ENCODE measurements at regions not wholly inside any gene's neighbourhood (a gene's known extent, or its start where the extent isn't known, plus 50 kb on each side); places are given as distances from the start of the nearest gene placed in this dataset.
"Not testable (repeated sequence)": the region's sequence is repeated elsewhere in the genome, so short reads cannot be mapped to it uniquely, and the experiment has no call there.

GRCh38 chr4:188735082-188735481 is 595.8 kb downstream of the TRIML1 start:
- no peak for DNase-seq (ENCODE audit: low spot score)

DNA sequence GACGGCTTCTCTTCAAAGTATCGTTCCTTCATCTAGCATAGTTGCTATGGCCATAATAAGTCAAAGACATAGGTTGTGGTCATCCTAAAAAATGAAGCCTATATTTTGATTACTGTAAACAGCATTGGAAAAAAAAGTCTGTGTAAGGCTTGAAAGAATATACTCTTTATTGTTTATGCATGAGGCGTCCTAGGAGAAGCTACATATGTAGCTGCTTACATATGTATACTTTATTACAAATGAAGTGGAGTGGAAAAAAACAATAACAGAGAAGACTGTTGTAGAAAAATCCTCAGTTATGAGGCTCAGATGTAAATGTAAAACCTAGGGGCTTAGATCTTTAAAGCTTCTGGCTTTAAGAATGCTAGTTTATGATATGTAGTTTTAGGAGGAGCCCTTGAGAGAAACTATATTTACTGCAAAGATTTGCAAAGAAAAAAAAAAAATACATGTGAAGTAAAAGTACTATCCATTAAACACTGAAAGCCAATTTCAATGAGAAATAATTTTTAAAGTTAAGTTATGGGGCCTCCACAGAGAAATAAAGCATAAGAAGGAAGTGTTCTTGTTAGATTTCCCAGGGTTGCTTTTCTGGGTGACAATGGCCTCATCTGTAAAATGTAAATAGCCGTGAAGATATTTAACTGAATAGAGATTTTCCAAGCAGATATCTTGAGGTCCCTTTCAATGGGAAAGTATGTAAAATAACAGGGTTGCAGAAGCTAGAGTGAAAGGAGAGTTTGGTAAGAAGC is 598.2 kb downstream of the TRIML1 start:
- DNase-seq (ENCODE audit: low spot score): no peak

- not testable (repeated sequence) for DNase-seq (ENCODE audit: low spot score)
Measured at GRCh38 chr4:188738290-188738689, 599.0 kb downstream of the TRIML1 start.

GRCh38 chr4:188740172-188740571 is 600.9 kb downstream of the TRIML1 start:
- not testable (repeated sequence) for DNase-seq (ENCODE audit: low spot score)

DNA sequence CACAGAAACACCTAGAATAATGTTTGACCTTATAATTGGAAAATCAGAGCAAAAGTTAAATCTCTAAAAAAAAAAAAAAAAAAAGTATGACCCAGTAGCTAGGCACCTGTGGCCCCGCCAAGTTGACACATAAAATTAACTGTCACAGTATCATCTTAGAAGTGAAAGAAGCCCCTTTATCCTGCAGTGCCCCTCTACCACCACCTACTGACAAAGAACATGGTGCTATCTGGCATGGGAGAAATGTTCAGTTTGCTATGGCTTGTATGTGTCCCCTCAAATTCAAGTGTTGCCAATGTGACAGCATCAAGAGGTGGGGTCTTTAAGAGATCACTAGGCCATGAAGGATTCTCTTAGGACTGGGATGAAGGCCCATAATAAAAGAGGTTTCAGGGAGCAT is 601.5 kb downstream of the TRIML1 start:
- not testable (repeated sequence) for DNase-seq (ENCODE audit: low spot score)

DNA sequence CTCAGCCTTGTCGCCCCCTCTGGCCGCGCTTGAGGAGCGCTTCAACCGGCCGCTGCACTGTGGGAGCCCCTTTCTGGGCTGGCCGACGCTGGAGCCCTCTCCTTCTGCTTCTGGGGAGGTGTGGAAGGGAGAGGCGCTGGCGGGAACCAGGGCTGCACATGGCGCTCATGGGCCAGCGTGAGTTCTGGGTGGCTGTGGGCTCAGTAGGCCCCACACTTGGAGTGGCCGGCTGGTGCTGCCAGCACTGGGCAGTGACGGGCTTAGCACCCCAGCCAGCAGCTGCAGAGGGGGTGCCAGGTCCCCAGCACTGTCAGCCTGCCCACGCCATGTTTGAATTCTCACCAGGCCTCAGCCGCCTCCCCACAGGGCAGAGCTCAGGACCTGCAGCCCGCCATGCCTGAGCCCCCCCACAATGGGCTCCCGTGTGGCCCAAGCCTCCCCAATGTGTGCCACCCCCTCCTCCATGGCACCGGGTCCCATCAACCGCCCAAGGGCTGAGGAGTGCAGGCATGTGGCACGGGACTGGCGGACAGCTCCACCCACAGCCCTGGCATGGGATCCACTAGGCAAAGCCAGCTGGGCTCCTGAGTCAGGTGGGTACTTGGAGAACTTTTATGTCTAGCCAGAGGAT is 615.2 kb downstream of the TRIML1 start:
- no peak for DNase-seq (ENCODE audit: low spot score)

DNA sequence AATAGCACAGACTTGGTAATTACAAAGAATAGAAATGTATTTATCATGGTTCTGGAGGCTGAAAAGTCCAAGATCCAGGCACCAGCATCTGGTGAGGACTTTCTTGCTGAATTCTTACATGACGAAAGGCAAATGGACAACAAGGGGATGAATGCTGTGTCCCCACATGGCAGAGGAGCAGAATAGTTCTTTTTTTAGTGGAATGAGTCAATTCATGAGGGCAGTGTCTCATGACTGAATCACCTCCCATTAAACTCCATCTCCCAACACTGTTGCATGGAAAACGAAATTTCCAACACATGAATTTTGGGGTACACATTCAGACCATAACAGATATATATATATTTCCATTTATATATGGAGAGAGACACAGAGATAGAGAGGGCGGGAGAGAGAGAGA is 628.3 kb downstream of the TRIML1 start:
- peak; percentile 39 for DNase-seq (ENCODE audit: low spot score)

- peak; percentile 16 for DNase-seq (ENCODE audit: low spot score)
Measured at GRCh38 chr4:188778905-188779304, 639.7 kb downstream of the TRIML1 start.

GRCh38 chr4:188779581-188779980 is 640.3 kb downstream of the TRIML1 start:
- DNase-seq (ENCODE audit: low spot score): peak; percentile 22

DNA sequence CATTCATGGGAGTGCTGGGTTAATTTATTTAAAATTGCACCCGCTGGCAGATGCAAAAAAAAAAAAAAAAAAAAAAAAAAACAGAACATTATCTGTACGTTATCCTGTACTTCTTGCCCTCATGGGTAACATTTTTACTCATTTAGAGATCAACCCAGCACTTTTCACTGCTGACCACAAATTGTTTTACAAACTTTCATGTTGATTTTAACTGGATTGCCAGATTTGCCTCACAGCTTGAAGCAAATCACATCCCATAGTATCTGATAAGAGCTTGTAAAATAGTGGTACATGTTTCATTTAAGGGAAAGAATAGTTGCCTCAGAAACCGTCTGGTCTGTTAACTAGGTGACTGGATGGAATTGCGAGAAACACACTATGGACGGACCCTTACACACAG is 640.8 kb downstream of the TRIML1 start:
- DNase-seq (ENCODE audit: low spot score): peak; percentile 32

DNA sequence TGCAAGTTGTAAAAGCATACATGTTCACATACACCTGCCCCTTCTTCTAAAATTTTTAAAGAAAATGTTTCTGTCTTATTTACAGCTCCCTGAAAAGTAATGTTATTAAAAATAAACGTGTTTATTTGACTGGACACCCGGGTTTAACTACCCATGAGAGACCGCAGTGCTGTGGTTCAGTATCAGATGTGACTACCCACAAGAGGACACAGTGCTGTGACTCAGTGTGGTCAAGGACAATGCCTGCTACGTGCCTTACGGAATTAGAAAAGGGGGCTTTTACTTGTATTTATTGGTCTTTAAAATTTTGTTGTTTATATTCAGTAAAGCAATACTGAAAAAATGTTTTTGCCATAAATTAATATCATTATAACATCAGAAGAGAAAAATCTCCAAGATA is 641.4 kb downstream of the TRIML1 start:
- DNase-seq (ENCODE audit: low spot score): peak; percentile 66

DNA sequence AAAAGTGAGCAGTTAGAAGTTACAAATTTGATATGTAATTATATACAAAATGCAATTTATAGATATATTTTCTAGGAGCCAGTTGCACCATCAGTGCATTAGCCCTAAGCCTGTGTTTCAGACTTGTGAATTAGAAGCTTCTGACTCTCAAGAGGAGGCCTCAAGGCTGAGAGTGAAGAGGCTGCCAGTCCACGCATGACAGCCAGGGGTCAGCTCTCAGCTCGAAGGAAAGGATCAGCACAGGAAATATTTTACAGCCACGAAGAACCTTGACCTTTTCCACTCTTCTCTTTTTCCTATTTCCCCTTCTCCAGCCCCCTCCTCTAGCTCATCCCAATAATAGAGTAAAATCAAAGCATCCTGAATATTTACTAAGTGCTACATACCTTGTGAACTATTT is 642.4 kb downstream of the TRIML1 start:
- DNase-seq (ENCODE audit: low spot score): peak; percentile 13

DNA sequence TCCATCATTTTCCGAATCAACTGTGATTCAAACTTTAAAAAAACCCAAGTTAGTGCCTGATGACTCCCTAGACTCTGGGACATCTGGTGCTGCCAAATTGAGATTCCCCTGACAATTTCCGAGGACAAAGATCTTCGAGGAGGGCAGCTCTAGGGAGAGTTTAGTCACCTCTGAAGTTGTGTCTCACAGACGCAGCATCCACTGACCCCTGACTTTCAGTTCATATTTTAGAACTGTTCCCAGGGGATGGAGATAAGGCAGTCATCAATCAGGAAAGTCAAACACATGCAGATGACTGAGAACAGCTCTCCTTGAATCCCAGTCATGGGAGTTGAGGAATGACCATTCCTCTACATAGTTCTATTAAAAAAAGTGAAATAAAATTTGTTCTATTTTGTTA is 643.9 kb downstream of the TRIML1 start:
- DNase-seq (ENCODE audit: low spot score): no peak

- no peak for DNase-seq (ENCODE audit: low spot score)
Measured at GRCh38 chr4:188783606-188784160, 644.4 kb downstream of the TRIML1 start.

GRCh38 chr4:188796600-188796999 is 657.4 kb downstream of the TRIML1 start:
- DNase-seq (ENCODE audit: low spot score): not testable (repeated sequence)

DNA sequence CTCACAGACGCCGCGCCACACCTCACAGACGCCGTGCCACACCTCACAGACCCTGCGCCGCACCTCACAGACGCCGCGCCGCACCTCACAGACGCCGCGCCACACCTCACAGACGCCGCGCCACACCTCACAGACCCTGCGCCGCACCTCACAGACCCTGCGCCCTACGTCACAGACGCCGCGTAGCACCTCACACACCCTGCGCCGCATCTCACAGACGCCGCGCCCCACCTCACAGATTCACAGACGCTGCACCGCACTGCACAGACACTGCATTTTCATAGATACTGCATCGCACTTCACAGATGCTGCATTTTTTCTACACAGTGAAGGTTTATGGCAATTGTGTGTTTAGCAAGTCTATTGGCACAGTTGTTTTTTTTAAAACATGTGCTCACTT is 657.8 kb downstream of the TRIML1 start:
- DNase-seq (ENCODE audit: low spot score): not testable (repeated sequence)

- DNase-seq (ENCODE audit: low spot score): no peak
Measured at GRCh38 chr4:188804861-188805260, 665.6 kb downstream of the TRIML1 start.

- no peak for DNase-seq (ENCODE audit: low spot score)
Measured at GRCh38 chr4:188811121-188811520, 671.9 kb downstream of the TRIML1 start.

DNA sequence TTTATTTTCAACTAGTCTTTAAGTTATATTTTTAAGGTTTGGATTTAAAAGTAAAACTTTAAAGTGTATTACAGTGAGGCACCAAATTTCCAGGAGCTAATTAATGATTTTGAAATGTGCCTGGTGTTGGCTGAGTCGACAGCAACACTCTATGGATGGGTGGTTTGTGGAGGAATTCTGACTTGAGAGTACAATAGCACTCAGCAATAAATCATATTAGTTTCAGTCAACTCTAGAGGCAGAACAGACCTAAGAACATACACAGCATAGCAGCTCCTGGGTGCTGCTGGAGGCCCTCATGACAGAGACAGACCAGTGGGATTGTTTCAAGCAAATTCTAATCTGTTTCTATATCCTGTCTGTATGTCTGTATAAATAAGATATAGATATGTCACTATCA is 673.4 kb downstream of the TRIML1 start:
- no peak for DNase-seq (ENCODE audit: low spot score)

DNA sequence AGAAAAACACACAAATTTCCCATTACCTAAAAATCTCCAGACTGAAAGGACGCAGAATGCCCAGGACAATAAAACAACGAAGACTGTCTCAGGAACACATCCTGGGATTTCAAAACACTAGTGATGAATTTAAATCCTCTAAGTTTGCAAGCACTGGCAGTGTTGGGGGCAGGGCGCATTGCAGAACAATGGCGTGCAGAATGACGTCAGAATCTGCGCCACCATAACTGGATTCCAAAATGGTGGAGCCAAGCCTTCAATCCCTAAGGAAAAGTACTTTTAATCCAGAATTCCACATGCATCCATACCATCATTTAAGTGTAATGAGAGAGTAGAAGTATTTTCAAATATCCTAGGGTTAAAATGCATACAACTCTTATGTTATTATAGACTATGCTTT is 679.1 kb downstream of the TRIML1 start:
- no peak for DNase-seq (ENCODE audit: low spot score)

DNA sequence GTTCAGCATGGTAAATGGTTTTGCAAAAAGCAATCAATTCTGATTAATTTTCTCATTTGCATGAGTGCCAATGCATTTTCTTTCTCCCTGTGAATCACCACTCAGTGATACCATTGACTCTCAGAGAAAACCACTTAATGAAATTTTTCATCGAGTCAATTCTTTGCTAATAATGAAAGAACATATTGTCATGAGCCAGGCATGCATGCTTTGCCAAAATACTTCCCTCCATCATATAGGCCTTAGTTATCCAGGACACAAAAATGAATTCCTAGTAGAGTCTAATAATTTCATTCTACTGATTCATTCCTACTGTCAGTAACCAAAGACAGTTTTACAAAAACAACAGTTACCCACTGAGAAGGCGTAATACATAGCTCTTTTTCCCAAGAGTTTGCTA is 680.0 kb downstream of the TRIML1 start:
- no peak for DNase-seq (ENCODE audit: low spot score)

- DNase-seq (ENCODE audit: low spot score): no peak
Measured at GRCh38 chr4:188821500-188821899, 682.3 kb downstream of the TRIML1 start.

DNA sequence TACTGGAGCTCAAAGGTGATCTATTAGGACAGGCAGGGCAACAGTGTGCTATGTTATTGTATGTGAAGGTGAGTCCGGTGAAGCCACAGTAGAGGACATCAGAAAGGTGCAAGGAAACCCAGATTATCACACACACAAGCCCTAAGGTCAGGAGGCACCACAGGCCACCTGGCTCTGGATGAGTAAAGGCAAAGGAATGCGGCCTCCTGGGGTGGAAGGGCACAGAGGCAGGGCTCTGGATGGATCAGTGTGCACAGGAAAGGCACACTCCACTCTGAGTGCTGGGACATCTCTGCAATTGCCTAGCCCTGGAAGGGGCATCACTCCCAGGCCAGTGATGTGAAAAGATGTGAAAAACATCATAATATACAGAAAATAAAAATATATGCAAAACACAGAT is 683.5 kb downstream of the TRIML1 start:
- peak; percentile 47 for DNase-seq (ENCODE audit: low spot score)

All from A172 (cell line).